ENCODE measurements at regions not wholly inside any gene's neighbourhood (a gene's known extent, or its start where the extent isn't known, plus 50 kb on each side); places are given as distances from the start of the nearest gene placed in this dataset.

GRCh38 chr18:5726011-5726410 is 169.3 kb downstream of the TMEM200C start:
- CTCF ChIA-PET, result no interaction called here
- Histone ChIP-seq H3K9me3 (ENCODE audit: control insufficient read depth, insufficient read depth, low read depth, low read length) (no peaks in the 10 kb centered on the region), H3K27me3 (ENCODE audit: control insufficient read depth, insufficient read depth, low read length) (no peaks in the 10 kb centered on the region), H3K36me3 (ENCODE audit: control insufficient read depth, insufficient read depth, low read length) (no peaks in the 10 kb centered on the region), H3K27ac (ENCODE audit: low read length) (no peak overlapping the region), H3K4me3 (ENCODE audit: low read depth in 2 of 2, low read length in 2 of 2) (no peak overlapping the region), H3K4me1 (ENCODE audit: control insufficient read depth, insufficient read depth, low read length) (no peaks in the 10 kb centered on the region)
- ATAC-seq (no peak), DNase-seq (ENCODE audit: low read depth, low spot score) (no peak)
- in situ Hi-C loops (cut with HindIII; ENCODE audit: low pct_unique_long_range_greater_than_20kb, low sequenced_read_pairs), result no loop called here
- no peak for TF ChIP-seq TCF7L2 (IDR thresholded peaks at IDR 0.05; ENCODE audit: low read depth, low read length)
- TF ChIP-seq REST (IDR thresholded peaks at IDR 0.05; ENCODE audit: insufficient read depth in 1 of 2, low read depth in 2 of 2, low read length in 1 of 2), result no peak
- TF ChIP-seq CTCF (IDR thresholded peaks at IDR 0.05), result no peak
- no peak for TF ChIP-seq SIN3A (IDR thresholded peaks at IDR 0.05; ENCODE audit: borderline replicate concordance, insufficient read depth, low read depth, low read length)
- no peak for TF ChIP-seq POLR2AphosphoS5 (IDR thresholded peaks at IDR 0.05; ENCODE audit: low read depth, low read length)
- intact Hi-C loops (cut with micrococcal nuclease; ENCODE audit: unreplicated experiment), result no loop called here
- BruUV-seq (replicated peaks), result no TSS peak
- POLR2A ChIA-PET, result no interaction called here

GRCh38 chr18:5721924-5722323 is 173.4 kb downstream of the TMEM200C start:
- H3K27ac ChIP-seq (ENCODE audit: low read length), result no peak overlapping the region
- no peaks in the 10 kb centered on the region for H3K9me3 ChIP-seq (ENCODE audit: control insufficient read depth, insufficient read depth, low read depth, low read length)
- H3K27me3 ChIP-seq (ENCODE audit: control insufficient read depth, insufficient read depth, low read length), result no peaks in the 10 kb centered on the region
- ATAC-seq (no peak), DNase-seq (ENCODE audit: low read depth, low spot score) (no peak)
- ChIA-PET POLR2A (no interaction called here), CTCF (no interaction called here)
- BruUV-seq (replicated peaks), result no TSS peak
- H3K4me1 ChIP-seq (ENCODE audit: control insufficient read depth, insufficient read depth, low read length), result no peaks in the 10 kb centered on the region
- in situ Hi-C loops (cut with HindIII; ENCODE audit: low pct_unique_long_range_greater_than_20kb, low sequenced_read_pairs), result no loop called here
- TF ChIP-seq CTCF (IDR thresholded peaks at IDR 0.05) (no peak), SIN3A (IDR thresholded peaks at IDR 0.05; ENCODE audit: borderline replicate concordance, insufficient read depth, low read depth, low read length) (no peak), TCF7L2 (IDR thresholded peaks at IDR 0.05; ENCODE audit: low read depth, low read length) (no peak), REST (IDR thresholded peaks at IDR 0.05; ENCODE audit: insufficient read depth in 1 of 2, low read depth in 2 of 2, low read length in 1 of 2) (no peak), POLR2AphosphoS5 (IDR thresholded peaks at IDR 0.05; ENCODE audit: low read depth, low read length) (no peak)
- H3K36me3 ChIP-seq (ENCODE audit: control insufficient read depth, insufficient read depth, low read length), result no peaks in the 10 kb centered on the region
- intact Hi-C loops (cut with micrococcal nuclease; ENCODE audit: unreplicated experiment), result no loop called here
- H3K4me3 ChIP-seq (ENCODE audit: low read depth in 2 of 2, low read length in 2 of 2), result no peak overlapping the region

Measured in Panc1 (cell line).